ENCODE measurements at regions not wholly inside any gene's neighbourhood (a gene's known extent, or its start where the extent isn't known, plus 50 kb on each side); places are given as distances from the start of the nearest gene placed in this dataset.
A peak's percentile ranks its signal among the peaks of the same experiment; 100 is the strongest.

DNA sequence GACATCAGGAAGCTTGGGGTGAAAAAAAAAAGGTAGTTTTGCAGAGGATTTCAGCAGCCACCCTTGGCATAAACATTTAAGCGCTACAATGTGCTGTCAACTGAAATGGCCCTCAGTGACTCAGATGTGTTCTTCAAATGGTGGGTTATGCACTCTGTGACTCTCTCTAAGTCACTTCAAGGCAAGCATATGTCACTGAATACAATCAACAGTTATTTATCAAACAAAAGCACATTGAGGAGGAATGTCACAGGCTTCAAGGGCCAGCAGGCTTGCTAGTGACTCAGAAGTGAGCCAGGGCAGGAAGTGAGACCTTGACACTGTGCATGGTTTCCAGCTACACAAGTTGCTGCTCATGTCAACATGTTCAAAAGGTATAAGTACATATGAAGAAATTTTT lies 523.7 kb upstream of the HTR2A start:
- H4K91ac ChIP-seq (ENCODE audit: insufficient read depth, low read depth, low read length), result no peak overlapping the region
- H3K27me3 ChIP-seq (ENCODE audit: control insufficient read depth, insufficient read depth, low read length), result no peaks in the 10 kb centered on the region
- ATAC-seq (ENCODE audit: low read depth), result peak; percentile 54
- H3K56ac ChIP-seq (ENCODE audit: extremely low read depth, insufficient read depth, low read length), result no peak overlapping the region
- H2AK5ac ChIP-seq (ENCODE audit: low read depth, low read length), result no peak overlapping the region
- peak; percentile 49 for DNase-seq
- H3K79me1 ChIP-seq (ENCODE audit: low read depth in 1 of 2, low read length in 2 of 2), result no peaks in the 10 kb centered on the region
- H3K4me1 ChIP-seq (ENCODE audit: control insufficient read depth, insufficient read depth, low read length), result peaks cover 3% of the 10 kb centered on the region; the same call in 1 of the 2 replicates
- H3K14ac ChIP-seq (replicated peaks; ENCODE audit: low read depth, low read length), result no peak overlapping the region
- no CpG with 5 or more reads among the region's 1 CpG for WGBS, 2 experiments (ENCODE audit: extremely low coverage in 2 of 2, insufficient read length in 1 of 2)
- no peak overlapping the region for H4K8ac ChIP-seq (ENCODE audit: low read depth in 2 of 2, low read length in 2 of 2)
- H3K4ac ChIP-seq (ENCODE audit: low read depth, low read length), result 0 out of 2 replicates have a peak overlapping the region, but pooled peaks have one; percentile 1
- no peak overlapping the region for H3K9ac ChIP-seq (ENCODE audit: low read depth, low read length)
- H2BK120ac ChIP-seq (ENCODE audit: low read depth, low read length), result no peak overlapping the region
- BruUV-seq (replicated peaks), result no TSS peak
- no peak overlapping the region for H3K27ac ChIP-seq (ENCODE audit: insufficient read depth, low read length)
- peak overlapping the region; percentile 6 for H2AFZ ChIP-seq (replicated peaks; ENCODE audit: low read length, poor library complexity)
- no peaks in the 10 kb centered on the region for H3K36me3 ChIP-seq (ENCODE audit: control insufficient read depth, insufficient read depth, low read length)
- POLR2A ChIA-PET (ENCODE audit: unreplicated experiment), result no interaction called here
- H3K18ac ChIP-seq (ENCODE audit: low read depth, low read length), result no peak overlapping the region
- no peak overlapping the region for H2BK15ac ChIP-seq (ENCODE audit: low read depth, low read length)
- H3K23ac ChIP-seq (ENCODE audit: low read depth, low read length), result no peak overlapping the region
- CTCF ChIA-PET, result no interaction called here
- no peaks in the 10 kb centered on the region for H3K9me1 ChIP-seq (ENCODE audit: insufficient read depth, low read length)
- no peak overlapping the region for H3K4me2 ChIP-seq (ENCODE audit: low read depth, low read length)
- H4K5ac ChIP-seq (ENCODE audit: low read depth, low read length), result no peak overlapping the region
- TF ChIP-seq RAD21 (IDR thresholded peaks at IDR 0.05; ENCODE audit: low read length) (no peak), MAZ (IDR thresholded peaks at IDR 0.05; ENCODE audit: borderline replicate concordance, low read depth, low read length) (no peak), MXI1 (IDR thresholded peaks at IDR 0.05; ENCODE audit: borderline replicate concordance, low read depth, low read length) (no peak), POLR2A (IDR thresholded peaks at IDR 0.05; ENCODE audit: low read depth, low read length) (no peak), MAFK (IDR thresholded peaks at IDR 0.05; ENCODE audit: low read depth, low read length) (no peak), RCOR1 (IDR thresholded peaks at IDR 0.05; ENCODE audit: insufficient replicate concordance, low read length) (no peak), SMC3 (IDR thresholded peaks at IDR 0.05; ENCODE audit: low read depth, low read length) (no peak), BHLHE40 (IDR thresholded peaks at IDR 0.05; ENCODE audit: low read depth, low read length) (no peak), NFE2L2 (IDR thresholded peaks at IDR 0.05; ENCODE audit: low read depth, low read length) (no peak), RFX5 (IDR thresholded peaks at IDR 0.05; ENCODE audit: low read depth, low read length) (no peak), FOS (IDR thresholded peaks at IDR 0.05; ENCODE audit: low read depth, low read length) (no peak), CHD1 (IDR thresholded peaks at IDR 0.05; ENCODE audit: low read depth, low read length) (no peak), CEBPB (IDR thresholded peaks at IDR 0.05; ENCODE audit: low read depth, low read length) (no peak)
- TF ChIP-seq, protein P1, sequence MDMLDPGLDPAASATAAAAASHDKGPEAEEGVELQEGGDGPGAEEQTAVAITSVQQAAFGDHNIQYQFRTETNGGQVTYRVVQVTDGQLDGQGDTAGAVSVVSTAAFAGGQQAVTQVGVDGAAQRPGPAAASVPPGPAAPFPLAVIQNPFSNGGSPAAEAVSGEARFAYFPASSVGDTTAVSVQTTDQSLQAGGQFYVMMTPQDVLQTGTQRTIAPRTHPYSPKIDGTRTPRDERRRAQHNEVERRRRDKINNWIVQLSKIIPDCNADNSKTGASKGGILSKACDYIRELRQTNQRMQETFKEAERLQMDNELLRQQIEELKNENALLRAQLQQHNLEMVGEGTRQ (IDR thresholded peaks at IDR 0.05; ENCODE audit: low read depth, low read length), result no peak
- TF ChIP-seq, protein P2, sequence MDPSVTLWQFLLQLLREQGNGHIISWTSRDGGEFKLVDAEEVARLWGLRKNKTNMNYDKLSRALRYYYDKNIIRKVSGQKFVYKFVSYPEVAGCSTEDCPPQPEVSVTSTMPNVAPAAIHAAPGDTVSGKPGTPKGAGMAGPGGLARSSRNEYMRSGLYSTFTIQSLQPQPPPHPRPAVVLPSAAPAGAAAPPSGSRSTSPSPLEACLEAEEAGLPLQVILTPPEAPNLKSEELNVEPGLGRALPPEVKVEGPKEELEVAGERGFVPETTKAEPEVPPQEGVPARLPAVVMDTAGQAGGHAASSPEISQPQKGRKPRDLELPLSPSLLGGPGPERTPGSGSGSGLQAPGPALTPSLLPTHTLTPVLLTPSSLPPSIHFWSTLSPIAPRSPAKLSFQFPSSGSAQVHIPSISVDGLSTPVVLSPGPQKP (IDR thresholded peaks at IDR 0.05; ENCODE audit: borderline replicate concordance, low read depth, low read length), result no peak
- TF ChIP-seq, protein P3, sequence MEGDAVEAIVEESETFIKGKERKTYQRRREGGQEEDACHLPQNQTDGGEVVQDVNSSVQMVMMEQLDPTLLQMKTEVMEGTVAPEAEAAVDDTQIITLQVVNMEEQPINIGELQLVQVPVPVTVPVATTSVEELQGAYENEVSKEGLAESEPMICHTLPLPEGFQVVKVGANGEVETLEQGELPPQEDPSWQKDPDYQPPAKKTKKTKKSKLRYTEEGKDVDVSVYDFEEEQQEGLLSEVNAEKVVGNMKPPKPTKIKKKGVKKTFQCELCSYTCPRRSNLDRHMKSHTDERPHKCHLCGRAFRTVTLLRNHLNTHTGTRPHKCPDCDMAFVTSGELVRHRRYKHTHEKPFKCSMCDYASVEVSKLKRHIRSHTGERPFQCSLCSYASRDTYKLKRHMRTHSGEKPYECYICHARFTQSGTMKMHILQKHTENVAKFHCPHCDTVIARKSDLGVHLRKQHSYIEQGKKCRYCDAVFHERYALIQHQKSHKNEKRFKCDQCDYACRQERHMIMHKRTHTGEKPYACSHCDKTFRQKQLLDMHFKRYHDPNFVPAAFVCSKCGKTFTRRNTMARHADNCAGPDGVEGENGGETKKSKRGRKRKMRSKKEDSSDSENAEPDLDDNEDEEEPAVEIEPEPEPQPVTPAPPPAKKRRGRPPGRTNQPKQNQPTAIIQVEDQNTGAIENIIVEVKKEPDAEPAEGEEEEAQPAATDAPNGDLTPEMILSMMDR (conservative IDR thresholded peaks at IDR 0.05; ENCODE audit: low read depth, low read length), result no peak
- H2AK9ac ChIP-seq (replicated peaks; ENCODE audit: low read depth, low read length, poor library complexity), result no peak overlapping the region
- dilution Hi-C loops (cut with HindIII; ENCODE audit: low sequenced_read_pairs, unreplicated experiment) (no loop called here), intact Hi-C loops (cut with micrococcal nuclease) (loop anchor here (1.0 kb wide), 2 partner anchors 178 to 354 kb away; no protein-coding TSS in a partner anchor), in situ Hi-C loops (cut with MboI; ENCODE audit: low sequenced_read_pairs) (no loop called here)
- H2BK5ac ChIP-seq (ENCODE audit: low read depth, low read length, poor library complexity, severe bottlenecking), result no peak overlapping the region
- H2BK20ac ChIP-seq (ENCODE audit: low read depth, low read length), result no peak overlapping the region
- no peaks in the 10 kb centered on the region for H3K9me3 ChIP-seq (ENCODE audit: control insufficient read depth, insufficient read depth, low read length)
- H3K4me3 ChIP-seq (ENCODE audit: insufficient read depth, low read depth, low read length), result no peak overlapping the region
- no peaks in the 10 kb centered on the region for H4K20me1 ChIP-seq (ENCODE audit: insufficient read depth, low read length)
